RKO (cell line): ENCODE measurements at regions not wholly inside any gene's neighbourhood (a gene's known extent, or its start where the extent isn't known, plus 50 kb on each side); places are given as distances from the start of the nearest gene placed in this dataset.

Experiments used
- DNase-seq: peaks from one replicate; pipeline ENCODE4 v3.0.0-alpha.2; 2016; ENCODE audit warnings: low spot score

DNA sequence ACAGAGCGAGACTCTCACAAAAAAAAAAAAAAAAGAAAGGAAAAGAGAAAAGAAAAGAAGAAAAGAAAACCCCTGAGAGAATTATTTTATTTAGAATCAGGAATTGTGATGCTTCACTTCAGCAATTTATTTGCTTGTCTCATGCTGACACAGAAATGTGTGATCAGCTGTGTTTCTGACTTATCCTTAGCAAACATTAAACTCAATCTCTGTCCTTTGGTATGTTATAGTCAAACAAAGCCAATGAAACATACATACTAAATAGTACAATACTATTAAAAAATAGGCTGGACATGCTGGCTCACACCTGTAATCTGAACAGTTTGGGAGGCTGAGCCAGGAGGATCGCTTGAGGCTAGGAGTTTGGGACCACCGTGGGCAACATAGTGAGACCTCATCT is 733.0 kb upstream of the FZD8 start:
- no peak for DNase-seq

DNA sequence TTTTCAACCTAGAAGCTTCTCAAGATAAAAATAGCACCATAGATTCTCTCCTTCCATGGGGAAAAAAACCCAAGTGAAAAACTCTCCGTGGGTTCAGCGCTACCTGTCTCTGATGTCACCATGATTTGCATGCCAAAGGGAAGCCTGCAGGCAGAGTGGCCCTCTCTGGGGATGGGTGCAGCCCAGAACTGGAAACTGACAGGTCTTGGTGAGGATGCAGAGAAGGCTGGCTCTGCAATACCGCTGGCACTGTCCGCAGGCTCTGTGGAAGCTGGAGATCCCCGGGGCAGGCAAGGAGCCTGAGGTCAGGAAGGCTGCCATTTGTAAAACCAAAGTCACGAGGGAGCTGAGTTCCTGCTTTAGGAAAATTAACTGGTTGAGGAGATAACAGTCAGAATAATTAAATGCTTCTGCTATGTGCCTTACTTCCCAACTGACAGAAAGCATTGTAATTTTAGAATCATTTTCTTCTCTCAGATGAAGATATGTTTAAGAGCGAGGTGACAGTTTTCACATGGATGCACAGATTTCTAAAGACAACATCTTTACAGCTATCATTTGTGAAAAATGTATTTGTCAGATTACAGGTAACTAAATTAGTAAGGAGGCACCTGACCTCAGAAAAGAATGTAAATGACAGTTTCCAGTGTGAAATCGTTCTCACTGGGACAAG is 731.5 kb upstream of the FZD8 start:
- DNase-seq: no peak

DNA sequence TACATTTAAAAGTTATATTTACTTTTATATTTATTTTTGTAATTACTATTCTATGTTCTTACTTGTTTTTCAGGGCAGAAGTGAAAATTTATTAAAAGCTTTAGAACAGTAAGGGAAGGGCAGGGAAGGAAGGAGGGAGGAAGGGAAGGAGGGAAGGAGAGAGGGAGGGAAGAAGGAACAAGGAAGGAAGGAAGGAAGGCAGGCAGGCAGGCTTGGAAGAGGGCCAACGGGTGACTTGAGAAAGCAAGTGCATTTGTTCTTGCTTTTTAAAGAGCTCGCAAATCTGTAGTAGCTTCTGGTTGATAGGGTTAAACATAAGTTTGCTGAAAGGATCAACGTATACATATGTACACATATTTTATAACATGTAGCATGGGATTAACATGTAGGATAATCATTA is 725.3 kb upstream of the FZD8 start:
- DNase-seq: no peak

DNA sequence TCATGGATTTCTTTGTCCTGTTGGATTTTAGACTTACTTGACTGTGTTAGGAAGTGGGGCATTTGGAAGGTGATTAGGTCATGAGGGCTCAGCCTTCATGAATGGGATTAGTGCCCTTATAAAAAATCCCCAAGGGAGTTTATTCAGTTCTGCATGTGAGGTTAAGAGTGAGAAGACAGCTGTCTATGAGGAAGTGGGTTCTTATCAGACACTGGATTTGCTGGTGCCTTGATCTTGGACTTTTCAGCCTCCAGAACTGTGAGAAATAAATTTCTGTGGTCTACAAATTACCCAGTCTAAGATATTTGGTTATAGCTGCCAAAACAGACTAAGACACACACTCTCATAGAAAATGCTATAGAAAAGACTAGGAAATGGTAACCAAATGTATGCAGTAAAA is 724.7 kb upstream of the FZD8 start:
- DNase-seq: no peak

DNA sequence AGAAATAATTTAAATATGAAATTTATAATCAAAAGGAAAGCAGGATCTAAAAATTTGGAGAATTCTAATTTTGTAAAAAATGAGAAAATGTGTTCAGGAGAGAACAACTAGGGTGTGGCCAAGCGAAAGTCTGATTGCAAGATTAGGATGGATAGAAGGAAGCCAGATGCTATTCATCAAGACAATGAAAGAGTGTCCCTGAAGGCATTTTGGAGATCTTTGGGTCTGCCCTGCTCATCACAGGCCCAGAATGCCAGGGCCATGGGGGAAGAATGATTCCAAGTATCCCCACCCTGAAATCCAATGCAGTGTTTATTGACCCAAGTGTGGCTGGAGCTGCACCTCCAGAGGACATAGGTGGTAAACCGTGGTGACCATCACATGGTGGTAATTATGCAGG is 724.0 kb upstream of the FZD8 start:
- DNase-seq: no peak

DNA sequence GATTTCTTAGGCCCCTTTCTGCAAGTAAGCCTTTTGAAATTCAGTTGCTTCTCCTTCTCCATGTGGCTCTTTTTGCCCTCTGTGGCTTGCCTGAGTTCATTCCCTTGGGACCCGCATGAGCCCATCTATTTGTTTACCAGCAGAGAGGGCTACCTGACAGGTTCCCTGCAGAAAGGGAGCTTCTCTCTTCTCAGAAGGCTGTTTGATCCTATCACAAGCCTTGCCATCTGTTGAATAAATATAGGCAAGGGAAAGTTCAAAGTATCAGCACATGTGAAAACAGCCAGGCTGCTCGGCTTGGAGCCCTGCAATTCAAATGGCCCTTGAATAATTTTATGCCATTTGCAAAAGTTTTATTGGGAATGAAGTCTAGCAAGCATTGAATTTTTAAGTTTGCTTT is 720.2 kb upstream of the FZD8 start:
- no peak for DNase-seq

DNA sequence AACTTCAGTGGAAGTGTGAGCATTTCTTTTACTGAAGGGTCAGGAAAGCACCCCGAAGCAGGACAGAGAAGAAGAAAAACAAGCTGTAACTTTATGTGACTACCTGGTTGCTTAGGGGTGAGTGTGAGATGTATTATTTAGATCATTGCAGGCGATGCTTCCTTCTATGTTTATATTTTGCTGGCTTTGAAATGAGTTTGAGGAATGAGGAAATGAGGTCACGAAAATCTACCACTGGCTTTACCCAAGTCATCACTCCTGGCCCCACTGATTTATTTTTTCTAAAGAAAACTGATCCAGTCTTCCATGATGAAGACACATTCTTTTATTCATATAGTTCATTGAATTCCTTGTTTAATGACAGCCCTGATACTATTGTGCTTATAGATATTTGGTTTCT is 716.6 kb upstream of the FZD8 start:
- no peak for DNase-seq

DNA sequence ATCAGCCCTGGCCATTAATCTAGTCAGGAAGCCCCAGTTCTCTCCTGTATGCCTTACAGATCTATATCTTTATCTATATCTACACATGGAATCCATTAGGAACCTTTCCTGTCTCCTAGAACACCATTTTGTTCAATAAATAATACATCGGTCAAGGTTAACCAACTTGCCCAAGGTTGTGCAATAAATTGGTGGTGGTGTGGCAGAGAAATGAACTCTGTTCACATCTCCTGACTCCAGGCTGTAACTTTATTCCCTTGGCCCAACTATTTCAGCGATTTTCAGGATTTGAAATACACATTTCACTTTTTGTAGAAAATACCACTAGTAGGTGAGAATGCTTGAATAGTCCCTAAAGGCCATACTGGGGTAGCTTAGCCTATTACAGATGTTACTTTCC is 712.5 kb upstream of the FZD8 start:
- no peak for DNase-seq

DNA sequence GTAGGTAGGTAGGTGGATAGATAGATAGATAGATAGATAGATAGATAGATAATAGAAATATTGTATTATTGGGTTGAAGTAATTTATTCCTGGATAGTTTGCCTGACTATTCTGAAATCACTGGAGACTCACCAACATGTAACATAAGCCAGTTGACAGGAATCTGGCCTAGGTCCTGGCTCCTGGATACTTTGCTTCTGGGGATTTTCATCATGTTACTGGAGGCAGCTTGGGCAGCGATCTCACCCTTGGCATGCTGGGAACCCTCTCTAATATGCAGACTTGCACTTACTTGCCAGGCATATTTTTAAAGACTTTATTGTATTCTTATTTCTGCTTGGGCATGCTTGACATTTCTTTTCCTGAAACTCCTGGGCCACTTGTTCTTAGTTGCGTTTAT is 709.1 kb upstream of the FZD8 start:
- DNase-seq: no peak

DNA sequence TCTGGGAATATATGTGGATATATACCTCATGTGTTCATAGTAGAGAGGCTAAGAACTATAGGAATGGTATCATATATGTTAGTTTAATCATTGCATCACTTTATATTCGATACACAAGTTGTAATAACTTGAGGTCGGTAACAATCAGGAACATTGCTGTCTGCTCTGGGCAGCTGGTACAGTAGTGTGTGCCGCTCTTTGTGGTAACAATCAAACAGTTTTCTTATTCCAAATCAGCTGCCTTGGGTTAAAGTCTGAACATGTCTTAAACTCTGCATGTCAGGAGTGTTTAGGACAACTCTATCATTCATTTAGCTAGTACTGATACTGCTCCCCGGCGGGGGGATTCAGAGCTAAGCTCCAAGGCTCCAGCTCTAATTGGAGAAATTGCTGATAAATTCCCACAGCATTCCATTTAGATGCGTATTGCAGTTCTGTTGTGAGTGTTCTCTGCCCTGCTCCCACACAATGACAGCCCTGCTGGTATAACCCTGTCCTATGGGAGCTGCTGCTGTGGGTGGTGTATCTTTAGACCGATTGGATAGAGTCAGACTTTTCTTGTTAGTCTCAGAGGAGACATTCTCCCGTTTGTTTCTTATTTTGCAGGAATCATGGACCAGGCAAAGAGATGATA is 707.5 kb upstream of the FZD8 start:
- peak; percentile 20 for DNase-seq

DNA sequence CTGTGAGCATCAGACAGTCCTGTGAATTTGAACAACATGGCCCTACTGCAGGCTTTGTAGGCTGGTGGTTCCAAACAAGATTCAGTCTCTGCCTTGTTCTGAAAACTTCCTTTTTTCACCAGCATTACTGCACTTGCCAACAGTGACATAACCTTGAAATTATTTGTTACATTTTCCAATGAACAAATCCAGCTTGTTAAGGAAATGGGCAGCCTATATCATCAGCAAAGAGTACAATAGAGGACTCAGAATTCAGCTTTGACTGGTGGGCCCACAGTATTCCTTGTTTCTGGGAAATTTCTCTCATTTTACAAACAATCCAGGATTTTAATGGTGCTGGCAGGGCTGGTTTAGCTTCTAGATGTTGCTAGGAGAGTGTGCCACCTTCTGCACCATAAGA is 703.7 kb upstream of the FZD8 start:
- no peak for DNase-seq

DNA sequence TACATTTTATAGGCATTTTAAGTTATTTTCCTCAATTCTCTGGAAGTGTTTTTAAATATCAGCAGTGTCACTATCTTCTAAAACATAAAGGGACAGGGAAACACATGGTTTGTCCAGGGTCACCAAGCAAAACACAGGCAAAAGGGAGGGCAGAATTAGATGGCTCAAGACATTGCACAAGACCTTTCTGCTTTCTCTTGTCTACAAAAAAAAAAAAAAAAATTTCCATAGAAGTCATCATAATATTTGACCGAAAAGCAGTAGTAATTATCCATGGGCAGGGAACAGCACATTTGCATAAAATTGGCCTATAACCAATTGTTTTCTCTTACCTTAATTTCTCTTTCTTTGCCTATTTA is 703.1 kb upstream of the FZD8 start:
- DNase-seq: no peak

DNA sequence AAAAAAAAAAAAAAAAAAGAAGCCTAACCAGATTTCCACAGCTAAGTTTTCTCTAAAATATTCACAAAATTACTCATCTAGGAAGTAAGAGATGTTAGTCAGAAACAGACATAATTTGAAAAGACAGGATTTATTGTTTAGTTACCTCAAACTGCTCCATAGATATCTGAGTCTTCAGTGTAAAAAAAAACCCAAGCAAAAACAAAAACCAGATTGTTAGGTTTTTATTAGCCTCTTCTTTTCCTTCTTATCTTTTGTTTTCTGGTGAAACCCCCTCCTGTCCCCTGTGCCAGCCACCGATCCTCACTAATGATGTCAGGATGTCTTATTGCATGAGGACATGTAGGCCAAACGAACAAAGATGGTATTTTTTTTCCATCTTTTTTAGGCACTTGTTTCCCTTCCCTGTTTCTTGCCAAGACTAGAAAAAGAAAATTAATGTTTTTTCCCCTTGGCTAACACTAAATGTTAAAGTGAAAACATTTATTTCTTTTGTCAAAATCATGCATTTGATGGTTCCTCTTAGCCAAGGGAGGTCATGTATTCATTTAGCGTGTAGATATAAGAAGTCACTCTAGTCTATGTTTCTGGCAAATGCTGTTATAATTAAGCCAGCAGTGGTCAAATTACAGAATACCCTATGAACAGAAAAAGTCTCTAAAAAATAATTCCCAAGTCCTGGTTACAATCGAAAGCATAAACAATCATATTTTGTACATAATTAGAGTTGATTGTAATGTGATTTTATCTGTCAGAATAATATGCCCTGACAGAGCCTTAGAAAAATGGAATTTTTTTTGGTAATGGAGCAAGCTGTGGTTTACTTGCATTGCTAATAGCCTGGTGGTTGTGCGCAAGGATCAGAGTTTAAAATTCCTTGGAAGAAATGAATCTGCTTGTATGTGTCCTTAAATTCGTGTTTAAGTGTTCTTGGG is 702.4 kb upstream of the FZD8 start:
- no peak for DNase-seq

DNA sequence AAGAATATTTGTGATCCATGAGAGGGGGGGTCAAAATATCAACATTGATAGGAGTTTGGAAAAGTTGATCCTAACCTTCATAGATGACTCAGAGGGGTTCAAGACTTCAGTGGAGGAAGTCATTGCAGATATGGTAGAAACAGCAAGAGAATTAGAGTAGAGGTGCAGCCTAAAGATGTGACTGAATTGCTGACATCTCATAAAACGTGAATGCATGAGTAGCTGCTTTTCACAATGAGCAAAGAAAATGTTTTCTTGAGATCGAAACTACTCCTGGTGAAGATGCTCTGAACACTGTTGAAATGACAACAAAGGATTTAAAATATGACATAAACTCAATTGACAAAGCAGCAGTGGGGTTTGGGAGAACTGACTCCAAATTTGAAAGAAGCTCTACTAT is 700.7 kb upstream of the FZD8 start:
- no peak for DNase-seq

DNA sequence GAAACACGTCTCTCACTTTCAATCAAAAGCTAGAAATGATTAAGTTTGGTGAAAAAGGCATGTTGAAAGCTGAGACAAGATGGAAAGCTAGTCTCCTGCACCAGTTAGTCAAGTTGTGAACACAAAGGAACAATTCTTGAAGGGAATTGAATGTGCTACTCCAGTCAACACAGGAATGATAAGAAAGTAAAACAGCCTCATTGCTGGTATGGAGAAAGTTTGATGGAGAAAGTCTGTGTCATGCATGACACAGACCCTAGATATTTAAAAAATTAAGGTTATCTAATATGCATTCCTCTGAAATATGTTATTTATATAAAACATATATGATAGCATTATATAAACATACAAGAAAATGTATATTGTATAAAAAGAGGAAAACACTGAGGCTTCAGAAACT is 699.4 kb upstream of the FZD8 start:
- no peak for DNase-seq

DNA sequence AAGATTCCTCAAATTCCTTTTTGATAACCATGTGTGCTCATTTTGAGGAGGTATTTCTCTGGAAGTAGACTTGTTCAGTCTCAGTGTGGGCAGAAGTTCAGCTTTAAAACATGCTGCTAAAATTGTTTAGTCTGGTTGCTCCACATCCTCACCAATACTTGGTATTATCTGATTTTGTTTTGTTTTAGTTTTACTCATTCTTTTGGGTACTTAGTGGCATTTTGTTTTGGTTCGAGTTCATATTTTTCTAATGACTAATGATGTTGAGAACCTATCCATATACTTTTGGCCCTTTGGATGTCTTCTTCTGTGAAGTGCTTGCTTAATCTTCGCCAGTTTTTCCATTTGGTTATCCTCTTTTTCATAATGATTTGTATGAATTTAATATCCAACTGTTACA is 694.2 kb upstream of the FZD8 start:
- no peak for DNase-seq

DNA sequence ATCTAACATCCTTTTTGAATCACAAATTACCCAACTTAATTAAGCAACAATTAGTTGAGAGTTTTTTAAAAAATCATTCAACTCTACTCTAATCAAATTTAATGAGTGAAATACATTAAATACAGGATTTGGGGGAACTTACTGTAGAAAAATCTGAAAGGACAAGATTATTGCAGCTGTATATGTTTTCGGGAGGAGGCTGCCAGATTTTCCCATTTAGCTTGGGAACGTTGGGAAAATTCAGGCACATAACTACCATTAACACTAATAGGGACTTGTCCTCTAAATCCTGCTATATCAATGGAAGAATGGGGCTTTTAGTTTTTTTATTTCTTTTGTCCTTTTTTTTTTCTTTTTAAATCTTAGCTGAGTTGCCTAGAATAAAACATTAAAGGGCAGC is 691.4 kb upstream of the FZD8 start:
- no peak for DNase-seq

DNA sequence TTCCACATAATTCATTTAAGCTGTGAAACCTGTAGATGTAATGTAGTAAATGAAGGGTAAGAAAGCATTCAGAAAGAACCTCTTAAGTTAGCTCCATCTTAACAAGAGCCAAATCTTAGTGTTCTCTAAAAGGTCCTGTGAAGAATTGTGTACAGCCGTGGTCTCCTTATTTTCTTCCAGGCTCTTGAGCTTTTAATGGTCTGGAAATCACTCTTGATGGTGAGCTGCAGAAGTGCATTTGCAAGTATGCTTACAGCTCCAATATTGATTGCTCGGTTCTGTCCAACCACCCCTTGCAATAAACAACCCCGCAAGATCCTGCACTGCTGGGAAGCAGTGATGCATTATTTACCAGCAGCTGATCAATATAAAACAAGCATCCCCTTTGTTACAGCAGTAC is 690.8 kb upstream of the FZD8 start:
- DNase-seq: no peak

DNA sequence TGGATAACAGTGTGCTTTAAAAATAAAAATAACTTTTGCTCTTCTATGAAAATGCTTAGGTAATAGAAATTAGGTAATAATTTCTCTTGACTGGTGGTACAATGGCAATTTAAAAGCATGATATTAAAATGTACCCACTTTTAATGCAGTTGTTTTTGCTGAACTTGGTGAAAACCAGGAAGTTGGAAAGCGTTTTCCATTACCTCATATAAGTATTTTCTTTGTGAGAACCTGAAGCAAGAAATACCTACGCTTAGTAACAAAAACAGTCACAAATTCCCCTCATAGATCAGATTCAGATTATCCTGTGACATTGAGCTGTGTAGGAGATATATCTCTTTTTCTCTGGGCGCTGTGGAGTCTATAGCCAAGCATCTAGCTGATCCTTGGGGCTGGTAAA is 689.0 kb upstream of the FZD8 start:
- no peak for DNase-seq

DNA sequence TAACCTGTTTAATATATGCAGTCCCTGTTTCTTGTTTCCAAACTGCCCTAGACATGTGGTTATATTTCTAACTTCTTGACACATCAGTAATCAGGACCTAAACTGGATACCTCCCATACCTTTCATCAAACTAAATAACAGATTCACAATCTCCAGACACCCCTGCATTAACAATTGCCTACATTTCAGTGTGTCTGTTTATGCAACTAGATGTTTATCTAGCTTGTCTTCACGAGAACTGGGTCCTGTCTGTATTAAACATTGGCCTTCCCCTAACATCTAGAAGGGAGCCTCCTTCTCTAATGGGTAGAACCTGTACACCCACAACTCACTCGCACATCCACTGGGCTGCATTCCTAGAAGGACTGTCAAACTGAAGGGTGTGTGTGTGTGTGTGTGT is 683.7 kb upstream of the FZD8 start:
- no peak for DNase-seq

DNA sequence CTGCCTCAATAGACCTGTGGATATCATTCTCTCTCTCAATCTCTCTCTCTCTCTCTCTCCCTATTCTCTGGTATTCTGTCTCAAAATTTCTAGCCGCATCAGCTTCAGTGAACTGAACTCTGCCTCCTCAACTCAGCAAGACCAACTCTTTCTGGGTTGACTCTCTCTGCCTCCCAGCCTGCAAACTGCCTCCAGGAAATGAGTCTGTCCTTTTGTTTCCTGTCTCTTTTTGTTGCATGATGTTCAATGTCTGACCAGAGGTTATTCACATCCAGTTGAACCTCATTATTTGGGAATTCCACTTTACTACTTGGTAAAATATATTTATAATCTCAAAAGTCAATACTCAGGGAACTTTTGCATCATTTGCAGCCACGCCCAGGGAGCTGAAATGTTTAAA is 682.7 kb upstream of the FZD8 start:
- no peak for DNase-seq

DNA sequence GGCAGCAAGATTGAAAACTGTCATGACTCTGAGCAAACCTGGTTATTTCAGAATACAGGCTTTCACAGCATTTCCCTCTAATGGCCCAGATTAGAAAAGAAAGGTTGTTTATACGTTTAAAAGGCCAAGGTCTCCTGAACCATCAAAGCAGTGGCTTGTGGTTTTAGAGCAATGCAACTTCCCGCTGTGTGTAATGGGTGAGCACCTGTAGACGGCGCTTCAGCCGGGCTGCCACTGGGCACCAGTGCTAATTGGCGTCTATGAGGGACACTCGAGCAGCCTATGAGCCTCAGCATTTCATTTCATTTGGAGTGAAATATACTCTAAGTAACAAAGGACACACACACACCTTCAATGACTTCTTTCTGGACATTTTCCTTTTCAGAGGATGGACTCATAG is 671.0 kb upstream of the FZD8 start:
- no peak for DNase-seq

DNA sequence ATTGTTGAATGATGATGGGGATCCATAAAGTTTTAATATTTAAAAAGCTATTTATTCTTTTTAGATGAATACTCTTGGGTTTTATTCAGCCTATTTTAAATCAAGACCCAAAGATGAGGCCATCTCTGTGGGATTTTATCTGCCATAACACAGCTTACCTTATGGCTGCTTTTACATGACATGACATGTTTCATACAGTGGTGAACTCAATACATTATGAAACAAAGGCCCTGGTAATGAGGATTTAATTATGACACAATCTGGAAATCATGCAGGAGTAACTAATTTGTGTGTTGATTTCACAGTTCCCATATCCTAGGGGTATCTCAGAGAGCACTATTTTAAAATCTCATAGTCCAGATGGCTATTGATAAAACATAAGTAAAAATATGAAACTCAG is 661.8 kb upstream of the FZD8 start:
- DNase-seq: no peak
